ENCODE measurements at regions not wholly inside any gene's neighbourhood (a gene's known extent, or its start where the extent isn't known, plus 50 kb on each side); places are given as distances from the start of the nearest gene placed in this dataset.
"Not testable (repeated sequence)": the region's sequence is repeated elsewhere in the genome, so short reads cannot be mapped to it uniquely, and the experiment has no call there.

GRCh38 chr7:51869452-51869851, 552.8 kb upstream of the COBL start:
- Histone ChIP-seq H3K9me3 (no peaks in the 10 kb centered on the region), H3K27ac (no peak overlapping the region), H3K36me3 (no peaks in the 10 kb centered on the region), H3K4me3 (no peak overlapping the region), H3K4me1 (replicated peaks) (no peaks in the 10 kb centered on the region), H3K27me3 (replicated peaks; ENCODE audit: insufficient read depth) (no peaks in the 10 kb centered on the region)
- TF ChIP-seq CTCF (IDR thresholded peaks at IDR 0.05) (no peak), POLR2A (IDR thresholded peaks at IDR 0.05) (no peak), POLR2AphosphoS5 (IDR thresholded peaks at IDR 0.05) (no peak)
- WGBS = 81% methylated on average over 6 of the region's 6 CpGs
- no peak for DNase-seq (ENCODE audit: low spot score)
- intact Hi-C loops (cut with DNase I) = no loop called here

DNA sequence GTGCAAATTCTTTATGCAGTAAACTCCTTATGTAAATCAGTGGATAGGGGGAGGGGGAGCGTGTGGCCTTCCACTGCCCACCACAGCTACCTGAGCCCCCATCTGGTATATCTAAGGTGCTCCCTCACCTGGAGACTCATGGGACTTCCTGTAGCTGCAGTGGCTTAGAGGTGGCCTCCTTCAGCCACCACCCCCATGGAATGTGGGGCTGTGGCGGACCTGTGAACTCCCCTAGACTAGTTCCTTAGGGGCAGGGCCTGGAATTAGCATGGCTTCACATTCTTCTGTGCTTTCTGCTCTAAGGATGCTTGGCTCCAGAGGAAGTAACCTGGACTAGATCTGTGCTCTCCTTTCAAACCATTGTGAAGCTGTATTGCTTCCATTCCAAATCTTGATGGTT, 550.5 kb upstream of the COBL start:
- DNase-seq (ENCODE audit: low spot score) = no peak
- H3K9me3 ChIP-seq = no peaks in the 10 kb centered on the region
- no peaks in the 10 kb centered on the region for H3K36me3 ChIP-seq
- no peak for TF ChIP-seq POLR2AphosphoS5 (IDR thresholded peaks at IDR 0.05)
- no peak for TF ChIP-seq POLR2A (IDR thresholded peaks at IDR 0.05)
- no peak for TF ChIP-seq CTCF (IDR thresholded peaks at IDR 0.05)
- no peak overlapping the region for H3K27ac ChIP-seq
- no peaks in the 10 kb centered on the region for H3K4me1 ChIP-seq (replicated peaks)
- WGBS = 94% methylated on average over 2 of the region's 2 CpGs
- no peak overlapping the region for H3K4me3 ChIP-seq
- H3K27me3 ChIP-seq (replicated peaks; ENCODE audit: insufficient read depth) = no peaks in the 10 kb centered on the region
- intact Hi-C loops (cut with DNase I) = no loop called here

DNA sequence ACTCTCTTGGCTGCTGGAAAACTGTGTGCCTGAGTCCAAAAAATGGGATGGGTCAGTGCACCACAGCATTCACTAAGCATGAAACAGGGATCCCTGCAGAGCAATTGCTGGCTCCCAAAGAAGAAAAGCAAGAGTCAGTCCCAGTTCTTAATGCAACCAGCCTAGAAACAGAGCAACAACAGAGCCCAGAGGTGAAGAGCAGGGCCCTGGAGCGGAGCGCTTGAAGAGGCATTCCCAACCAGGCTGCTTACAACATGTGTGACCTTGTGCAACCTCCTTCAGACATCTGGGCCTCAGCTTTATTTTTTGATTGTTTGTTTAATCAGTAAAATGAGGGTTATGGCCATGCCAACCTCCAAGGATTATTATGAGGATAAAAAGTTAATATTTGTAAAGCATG, 543.7 kb upstream of the COBL start:
- Histone ChIP-seq H3K4me3 (no peak overlapping the region), H3K36me3 (no peaks in the 10 kb centered on the region), H3K27ac (no peak overlapping the region), H3K9me3 (no peaks in the 10 kb centered on the region), H3K4me1 (replicated peaks) (no peaks in the 10 kb centered on the region), H3K27me3 (replicated peaks; ENCODE audit: insufficient read depth) (no peaks in the 10 kb centered on the region)
- no peak for DNase-seq (ENCODE audit: low spot score)
- TF ChIP-seq CTCF (IDR thresholded peaks at IDR 0.05) (no peak), POLR2AphosphoS5 (IDR thresholded peaks at IDR 0.05) (no peak), POLR2A (IDR thresholded peaks at IDR 0.05) (no peak)
- WGBS = 92% methylated on average over 2 of the region's 2 CpGs
- intact Hi-C loops (cut with DNase I) = no loop called here

DNA sequence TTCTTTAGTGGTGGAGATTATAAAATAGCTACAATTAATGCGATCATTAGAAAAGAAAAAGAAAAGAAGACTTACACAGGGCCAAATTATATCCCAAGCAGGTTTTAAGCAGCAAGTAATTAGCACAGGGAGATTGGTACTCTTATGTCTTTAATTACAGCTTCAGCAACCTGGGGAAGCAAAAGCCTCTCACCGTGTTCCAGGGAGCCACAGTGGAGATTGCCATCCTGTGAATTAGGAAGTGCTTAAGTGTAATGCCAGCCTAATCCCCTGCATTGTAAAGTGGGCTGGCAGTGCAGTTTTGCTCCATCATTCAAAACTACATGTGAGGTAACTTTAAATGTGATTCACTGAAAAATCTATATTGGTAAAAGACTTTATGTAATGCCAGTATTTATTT, 533.5 kb upstream of the COBL start:
- no peak for DNase-seq (ENCODE audit: low spot score)
- no peak overlapping the region for H3K27ac ChIP-seq
- no peaks in the 10 kb centered on the region for H3K4me1 ChIP-seq (replicated peaks)
- no peaks in the 10 kb centered on the region for H3K27me3 ChIP-seq (replicated peaks; ENCODE audit: insufficient read depth)
- H3K9me3 ChIP-seq = no peaks in the 10 kb centered on the region
- TF ChIP-seq POLR2AphosphoS5 (IDR thresholded peaks at IDR 0.05) = no peak
- no peak for TF ChIP-seq CTCF (IDR thresholded peaks at IDR 0.05)
- no peak for TF ChIP-seq POLR2A (IDR thresholded peaks at IDR 0.05)
- intact Hi-C loops (cut with DNase I) = no loop called here
- no peak overlapping the region for H3K4me3 ChIP-seq
- no peaks in the 10 kb centered on the region for H3K36me3 ChIP-seq
- WGBS = 79% methylated on average over 2 of the region's 2 CpGs

DNA sequence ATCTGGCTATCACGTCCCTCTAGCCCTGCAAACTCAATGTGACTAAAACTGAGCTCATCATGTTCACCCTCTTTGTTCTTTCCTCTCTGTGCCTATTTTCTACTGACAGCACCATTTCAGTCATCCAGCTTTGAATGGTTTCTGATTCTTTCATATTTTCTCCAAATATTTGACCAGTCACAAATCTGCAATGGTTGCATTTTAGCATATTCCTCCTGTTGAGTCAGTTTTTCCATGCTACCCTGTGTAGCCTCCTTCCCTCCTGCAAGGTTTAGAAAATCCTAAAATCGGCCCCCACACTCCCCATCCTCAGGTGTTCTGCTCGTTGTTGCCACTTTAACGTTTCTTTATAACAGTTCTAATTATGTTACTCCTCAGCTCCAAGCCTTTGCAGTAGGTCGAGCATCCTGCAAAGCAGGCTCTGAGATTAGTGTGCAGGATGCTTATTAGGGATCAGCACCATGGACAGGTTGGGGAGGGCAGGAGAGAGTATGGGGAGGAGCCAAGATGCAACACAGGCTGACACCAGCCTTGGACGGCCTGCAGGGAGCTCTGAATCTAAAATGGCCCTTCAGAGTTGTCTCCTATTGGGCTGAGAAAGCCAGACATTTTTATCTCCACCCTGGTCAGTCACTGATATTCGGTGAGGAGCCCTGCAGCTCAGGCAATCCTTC, 531.0 kb upstream of the COBL start:
- Histone ChIP-seq H3K4me3 (no peak overlapping the region), H3K4me1 (replicated peaks) (no peaks in the 10 kb centered on the region), H3K27ac (no peak overlapping the region), H3K27me3 (replicated peaks; ENCODE audit: insufficient read depth) (no peaks in the 10 kb centered on the region), H3K9me3 (no peaks in the 10 kb centered on the region), H3K36me3 (no peaks in the 10 kb centered on the region)
- TF ChIP-seq CTCF (IDR thresholded peaks at IDR 0.05) (no peak), POLR2A (IDR thresholded peaks at IDR 0.05) (no peak), POLR2AphosphoS5 (IDR thresholded peaks at IDR 0.05) (no peak)
- 37% methylated on average over 7 of the region's 7 CpGs for whole genome bisulfite sequencing
- intact Hi-C loops (cut with DNase I) = no loop called here
- no peak for DNase-seq (ENCODE audit: low spot score)

GRCh38 chr7:51839130-51839529, 522.5 kb upstream of the COBL start:
- DNase-seq (ENCODE audit: low spot score); H3K27ac ChIP-seq; H3K4me3 ChIP-seq; intact Hi-C loops (cut with DNase I); H3K36me3 ChIP-seq; H3K4me1 ChIP-seq (replicated peaks); H3K27me3 ChIP-seq (replicated peaks; ENCODE audit: insufficient read depth); H3K9me3 ChIP-seq: not testable (repeated sequence)
- WGBS = 90% methylated on average over 18 of the region's 18 CpGs
